Gastrocnemius medialis (tissue), 4 donors: ENCODE measurements at regions not wholly inside any gene's neighbourhood (a gene's known extent, or its start where the extent isn't known, plus 50 kb on each side); places are given as distances from the start of the nearest gene placed in this dataset.

Experiments used
- POLR2A ChIP-seq, 2 donors: fragments of 450-650 bp; IDR thresholded peaks; one replicate each; pipeline ENCODE4 v1.6.1; 2017; ENCODE audit warnings: antibody characterized with exemption in 2 of 2, mild to moderate bottlenecking in 2 of 2, moderate library complexity in 2 of 2
- TF ChIP-seq, protein P1 (sequence below), 5 experiments: fragments of 450-650 bp in 3 of 5; fragments of 200-600 bp in 2 of 5; sonication (generic) in 2 of 5; IDR thresholded peaks in 4 of 5; conservative IDR thresholded peaks in 1 of 5; 1 replicate in 4 of 5; 2 replicates in 1 of 5; pipeline ENCODE4 v1.5.1; 2016 to 2019; ENCODE audit warnings: antibody characterized with exemption in 5 of 5, mild to moderate bottlenecking in 3 of 5, moderate library complexity in 3 of 5

DNA sequence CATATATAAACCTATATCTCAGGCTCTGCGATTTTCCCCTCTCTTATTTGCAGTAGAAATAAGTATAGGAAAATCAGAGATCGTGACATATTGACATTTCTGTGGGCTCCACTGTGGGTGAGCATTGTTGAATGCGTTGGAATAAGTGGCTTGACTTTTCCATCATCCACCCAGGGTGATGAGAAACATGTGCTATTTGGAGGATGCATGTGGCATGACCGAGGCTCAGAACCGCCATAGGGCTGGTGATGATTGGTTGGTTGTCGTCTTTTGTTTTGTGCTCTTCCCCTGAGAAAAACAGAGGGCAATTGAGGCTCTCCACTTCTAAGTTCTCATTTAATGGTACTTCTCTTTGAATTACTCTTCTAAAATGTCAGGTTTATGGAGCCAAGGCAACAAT is 140.1 kb downstream of the MXRA5 start:
- TF ChIP-seq, protein P1, sequence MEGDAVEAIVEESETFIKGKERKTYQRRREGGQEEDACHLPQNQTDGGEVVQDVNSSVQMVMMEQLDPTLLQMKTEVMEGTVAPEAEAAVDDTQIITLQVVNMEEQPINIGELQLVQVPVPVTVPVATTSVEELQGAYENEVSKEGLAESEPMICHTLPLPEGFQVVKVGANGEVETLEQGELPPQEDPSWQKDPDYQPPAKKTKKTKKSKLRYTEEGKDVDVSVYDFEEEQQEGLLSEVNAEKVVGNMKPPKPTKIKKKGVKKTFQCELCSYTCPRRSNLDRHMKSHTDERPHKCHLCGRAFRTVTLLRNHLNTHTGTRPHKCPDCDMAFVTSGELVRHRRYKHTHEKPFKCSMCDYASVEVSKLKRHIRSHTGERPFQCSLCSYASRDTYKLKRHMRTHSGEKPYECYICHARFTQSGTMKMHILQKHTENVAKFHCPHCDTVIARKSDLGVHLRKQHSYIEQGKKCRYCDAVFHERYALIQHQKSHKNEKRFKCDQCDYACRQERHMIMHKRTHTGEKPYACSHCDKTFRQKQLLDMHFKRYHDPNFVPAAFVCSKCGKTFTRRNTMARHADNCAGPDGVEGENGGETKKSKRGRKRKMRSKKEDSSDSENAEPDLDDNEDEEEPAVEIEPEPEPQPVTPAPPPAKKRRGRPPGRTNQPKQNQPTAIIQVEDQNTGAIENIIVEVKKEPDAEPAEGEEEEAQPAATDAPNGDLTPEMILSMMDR (IDR thresholded peaks at IDR 0.05 in 4 of 5, conservative IDR thresholded peaks at IDR 0.05 in 1 of 5): no peak
- TF ChIP-seq POLR2A (IDR thresholded peaks at IDR 0.05): no peak
